NT2/D1 (cell line): ENCODE measurements at regions not wholly inside any gene's neighbourhood (a gene's known extent, or its start where the extent isn't known, plus 50 kb on each side); places are given as distances from the start of the nearest gene placed in this dataset.

Source experiments
- DNase-seq: peaks from one replicate; pipeline ENCODE4 v3.0.0-alpha.2; 2011; ENCODE audit warnings: low read depth, low spot score
- H3K27me3 ChIP-seq: 2 replicates; pipeline ENCODE4 v1.6.0; 2011; ENCODE audit warnings: mild to moderate bottlenecking; ENCODE audit not compliant: insufficient read length, insufficient read depth
- H3K36me3 ChIP-seq: 2 replicates; pipeline ENCODE4 v1.6.1; 2011; ENCODE audit warnings: mild to moderate bottlenecking, low read length, mixed read lengths; ENCODE audit not compliant: insufficient read depth, insufficient read length
- H3K4me1 ChIP-seq: 2 replicates; pipeline ENCODE4 v1.5.1; 2011; ENCODE audit not compliant: insufficient read depth, insufficient read length
- H3K4me3 ChIP-seq: 2 replicates; pipeline ENCODE4 v1.5.1; 2011; ENCODE audit warnings: low read depth; ENCODE audit not compliant: insufficient read length
- H3K9ac ChIP-seq: 2 replicates; pipeline ENCODE4 v1.6.0; 2011; ENCODE audit warnings: low read depth; ENCODE audit not compliant: insufficient read length
- H3K9me3 ChIP-seq: 2 replicates; pipeline ENCODE4 v1.5.1; 2011; ENCODE audit warnings: mild to moderate bottlenecking, low read length; ENCODE audit not compliant: insufficient read depth
- SUZ12 ChIP-seq: IDR thresholded peaks from 2 replicates; pipeline ENCODE4 v1.6.1; 2011; ENCODE audit not compliant: insufficient read length, insufficient read depth; ENCODE audit errors: extremely low read depth
- YY1 ChIP-seq: IDR thresholded peaks from 2 replicates; pipeline ENCODE4 v1.6.1; 2011; ENCODE audit not compliant: insufficient read length, insufficient read depth
- ZNF274 ChIP-seq: IDR thresholded peaks from 2 replicates; pipeline ENCODE4 v1.6.1; 2011; ENCODE audit warnings: mild to moderate bottlenecking, low read depth, low read length

GRCh38 chr6:167398214-167399050 lies 73.5 kb downstream of the TTLL2 start:
- no peak overlapping the region for H3K4me3 ChIP-seq
- TF ChIP-seq SUZ12: no peak
- TF ChIP-seq YY1: no peak
- TF ChIP-seq ZNF274: no peak
- H3K4me1 ChIP-seq: peaks cover 4% of the 10 kb centered on the region
- no peak for DNase-seq
- no peaks in the 10 kb centered on the region for H3K9me3 ChIP-seq
- no peaks in the 10 kb centered on the region for H3K27me3 ChIP-seq
- no peaks in the 10 kb centered on the region for H3K36me3 ChIP-seq
- no peak overlapping the region for H3K9ac ChIP-seq

GRCh38 chr6:167399051-167399387 lies 74.1 kb downstream of the TTLL2 start:
- H3K27me3 ChIP-seq: no peaks in the 10 kb centered on the region
- no peak for TF ChIP-seq YY1
- TF ChIP-seq SUZ12: no peak
- no peak for TF ChIP-seq ZNF274
- no peak for DNase-seq
- peaks cover 4% of the 10 kb centered on the region for H3K4me1 ChIP-seq
- H3K9me3 ChIP-seq: no peaks in the 10 kb centered on the region
- H3K4me3 ChIP-seq: no peak overlapping the region
- H3K36me3 ChIP-seq: no peaks in the 10 kb centered on the region
- H3K9ac ChIP-seq: no peak overlapping the region

DNA sequence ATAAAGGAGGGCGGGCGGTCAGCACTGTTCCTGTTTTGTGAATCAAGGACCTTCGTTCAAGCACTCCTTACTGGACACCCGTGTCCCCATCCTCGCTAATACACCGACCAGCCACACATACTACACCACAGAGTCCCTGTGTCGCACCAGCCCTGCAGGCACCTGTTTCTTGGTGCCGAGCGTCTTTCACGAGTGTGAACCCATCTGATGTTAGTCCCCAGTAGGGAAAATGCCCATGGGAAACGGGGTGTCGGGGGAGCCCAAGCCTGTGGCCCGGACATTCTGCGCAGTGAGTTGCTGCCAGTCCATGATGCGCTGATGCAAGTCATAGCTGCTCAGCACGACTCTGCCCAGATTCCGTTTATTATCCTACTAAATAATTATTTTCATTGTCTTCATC lies 74.7 kb downstream of the TTLL2 start:
- no peaks in the 10 kb centered on the region for H3K27me3 ChIP-seq
- DNase-seq: no peak
- TF ChIP-seq ZNF274: no peak
- no peak for TF ChIP-seq SUZ12
- TF ChIP-seq YY1: no peak
- no peak overlapping the region for H3K9ac ChIP-seq
- no peak overlapping the region for H3K4me3 ChIP-seq
- no peaks in the 10 kb centered on the region for H3K9me3 ChIP-seq
- no peaks in the 10 kb centered on the region for H3K36me3 ChIP-seq
- H3K4me1 ChIP-seq: peaks cover 4% of the 10 kb centered on the region

DNA sequence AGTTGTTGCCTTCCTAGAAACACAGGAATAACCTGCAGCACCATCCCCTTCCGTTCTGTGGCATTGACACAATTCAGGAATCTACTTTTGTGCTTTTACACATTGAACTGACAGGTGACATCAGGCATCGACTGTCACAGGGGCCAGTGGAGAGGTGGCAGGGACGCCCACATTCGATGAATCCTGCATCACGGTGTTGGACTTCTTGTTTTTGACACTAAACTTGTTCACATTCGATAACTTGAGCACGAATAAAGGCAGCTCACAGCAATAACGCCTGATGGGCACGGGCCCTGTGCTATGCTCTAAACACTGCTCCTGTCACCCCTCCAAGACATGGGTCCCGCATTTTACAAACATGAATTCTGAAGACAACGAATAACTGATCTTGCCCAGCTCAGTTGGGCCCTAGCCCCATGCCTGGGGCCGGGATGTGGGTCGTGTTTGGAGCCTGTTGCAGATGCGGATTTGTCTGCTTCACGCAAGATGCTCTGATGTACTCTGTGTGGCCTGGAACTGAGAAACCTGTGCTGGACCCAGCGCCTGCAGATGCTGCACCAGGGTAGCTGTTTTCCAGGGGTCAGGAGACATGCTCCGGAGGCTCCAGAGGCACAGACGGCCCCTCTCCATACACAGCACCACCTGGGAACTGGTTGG lies 75.7 kb downstream of the TTLL2 start:
- Histone ChIP-seq H3K27me3 (no peaks in the 10 kb centered on the region), H3K4me1 (peaks cover 4% of the 10 kb centered on the region), H3K4me3 (no peak overlapping the region), H3K9ac (no peak overlapping the region), H3K36me3 (no peaks in the 10 kb centered on the region), H3K9me3 (no peaks in the 10 kb centered on the region)
- no peak for DNase-seq
- TF ChIP-seq YY1 (no peak), ZNF274 (no peak), SUZ12 (no peak)

- Histone ChIP-seq H3K4me3 (no peak overlapping the region), H3K9ac (no peak overlapping the region), H3K4me1 (peaks cover 4% of the 10 kb centered on the region), H3K9me3 (no peaks in the 10 kb centered on the region), H3K27me3 (no peaks in the 10 kb centered on the region), H3K36me3 (no peaks in the 10 kb centered on the region)
- DNase-seq: no peak
- TF ChIP-seq SUZ12 (no peak), ZNF274 (no peak), YY1 (no peak)
These were observed 76.8 kb downstream of the TTLL2 start for GRCh38 chr6:167401525-167402194.

DNA sequence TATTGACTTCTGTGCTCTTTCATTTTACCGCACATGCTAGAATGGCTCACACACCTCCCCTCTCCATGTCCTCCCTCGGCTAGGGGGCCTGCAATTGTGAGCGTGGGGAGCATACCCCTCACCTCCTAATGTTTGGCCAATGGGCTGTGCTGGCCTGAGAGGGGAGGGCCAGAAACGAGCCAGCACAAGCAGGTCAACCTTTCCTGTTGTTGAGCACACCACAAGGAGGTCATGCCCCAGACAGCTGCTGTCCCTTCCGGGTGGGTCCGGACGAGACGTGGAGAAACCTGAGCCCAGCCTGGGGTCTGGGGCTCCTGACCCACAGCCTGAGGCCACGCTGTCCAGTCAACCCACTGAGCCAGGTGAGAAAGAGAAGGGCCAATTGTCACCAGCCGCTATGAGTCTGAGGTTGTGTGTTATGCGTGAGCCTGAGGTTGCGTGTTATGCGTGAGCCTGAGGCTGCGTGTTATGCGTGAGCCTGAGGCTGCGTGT lies 77.4 kb downstream of the TTLL2 start:
- Histone ChIP-seq H3K36me3 (no peaks in the 10 kb centered on the region), H3K9ac (no peak overlapping the region), H3K9me3 (no peaks in the 10 kb centered on the region), H3K4me1 (peaks cover 4% of the 10 kb centered on the region), H3K27me3 (no peaks in the 10 kb centered on the region), H3K4me3 (no peak overlapping the region)
- TF ChIP-seq ZNF274 (no peak), SUZ12 (no peak), YY1 (no peak)
- no peak for DNase-seq

GRCh38 chr6:167403427-167403826 lies 78.5 kb downstream of the TTLL2 start:
- Histone ChIP-seq H3K4me1 (peaks cover 10% of the 10 kb centered on the region), H3K9me3 (no peaks in the 10 kb centered on the region), H3K4me3 (no peak overlapping the region), H3K36me3 (no peaks in the 10 kb centered on the region), H3K9ac (no peak overlapping the region), H3K27me3 (no peaks in the 10 kb centered on the region)
- DNase-seq: no peak
- TF ChIP-seq SUZ12 (no peak), YY1 (no peak)
